ENCODE measurements at regions not wholly inside any gene's neighbourhood (a gene's known extent, or its start where the extent isn't known, plus 50 kb on each side); places are given as distances from the start of the nearest gene placed in this dataset.

DNA sequence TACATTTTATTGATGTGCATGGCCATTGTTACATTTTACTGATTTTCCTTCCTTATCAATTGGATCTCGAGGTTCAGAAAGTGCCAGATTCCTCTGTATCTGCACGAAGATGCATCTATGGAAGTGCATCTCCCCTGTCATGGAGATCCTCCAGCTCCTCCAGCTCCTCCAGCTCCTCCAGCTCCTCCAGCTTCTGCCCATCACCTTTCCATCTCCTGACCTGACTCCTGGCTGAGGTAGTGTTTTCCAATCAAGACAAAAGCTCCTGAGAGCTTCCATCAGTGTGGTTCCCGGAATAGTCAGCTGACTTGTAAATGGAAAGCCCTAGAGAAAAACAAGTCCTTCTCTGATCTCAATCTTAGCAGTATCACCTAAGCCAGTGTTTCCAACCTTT lies 90.8 kb upstream of the KLF6 start:
- TF ChIP-seq, protein P1, sequence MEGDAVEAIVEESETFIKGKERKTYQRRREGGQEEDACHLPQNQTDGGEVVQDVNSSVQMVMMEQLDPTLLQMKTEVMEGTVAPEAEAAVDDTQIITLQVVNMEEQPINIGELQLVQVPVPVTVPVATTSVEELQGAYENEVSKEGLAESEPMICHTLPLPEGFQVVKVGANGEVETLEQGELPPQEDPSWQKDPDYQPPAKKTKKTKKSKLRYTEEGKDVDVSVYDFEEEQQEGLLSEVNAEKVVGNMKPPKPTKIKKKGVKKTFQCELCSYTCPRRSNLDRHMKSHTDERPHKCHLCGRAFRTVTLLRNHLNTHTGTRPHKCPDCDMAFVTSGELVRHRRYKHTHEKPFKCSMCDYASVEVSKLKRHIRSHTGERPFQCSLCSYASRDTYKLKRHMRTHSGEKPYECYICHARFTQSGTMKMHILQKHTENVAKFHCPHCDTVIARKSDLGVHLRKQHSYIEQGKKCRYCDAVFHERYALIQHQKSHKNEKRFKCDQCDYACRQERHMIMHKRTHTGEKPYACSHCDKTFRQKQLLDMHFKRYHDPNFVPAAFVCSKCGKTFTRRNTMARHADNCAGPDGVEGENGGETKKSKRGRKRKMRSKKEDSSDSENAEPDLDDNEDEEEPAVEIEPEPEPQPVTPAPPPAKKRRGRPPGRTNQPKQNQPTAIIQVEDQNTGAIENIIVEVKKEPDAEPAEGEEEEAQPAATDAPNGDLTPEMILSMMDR (IDR thresholded peaks at IDR 0.05) = no peak
- no peak for TF ChIP-seq POLR2A (IDR thresholded peaks at IDR 0.05)
- no peak for TF ChIP-seq EP300 (IDR thresholded peaks at IDR 0.05; ENCODE audit: low read depth)
